CD4-positive, alpha-beta T cell treated with Interleukin-21 for 1 hour (primary cell): ENCODE measurements at regions not wholly inside any gene's neighbourhood (a gene's known extent, or its start where the extent isn't known, plus 50 kb on each side); places are given as distances from the start of the nearest gene placed in this dataset.
"Not testable (repeated sequence)": the region's sequence is repeated elsewhere in the genome, so short reads cannot be mapped to it uniquely, and the experiment has no call there.

ENCODE experiments used
- DNase-seq: peaks from one replicate; pipeline ENCODE4 v3.0.0-alpha.2; 2020

GRCh38 chr6:109253366-109253765, 128.9 kb downstream of the CD164 start:
- DNase-seq: no peak

- no peak for DNase-seq
Measured at GRCh38 chr6:109252261-109253041, 129.8 kb downstream of the CD164 start.

GRCh38 chr6:109251839-109252238, 130.4 kb downstream of the CD164 start:
- DNase-seq: no peak

GRCh38 chr6:109250544-109251156, 131.6 kb downstream of the CD164 start:
- not testable (repeated sequence) for DNase-seq

GRCh38 chr6:109243863-109244825, 138.1 kb downstream of the CD164 start:
- no peak for DNase-seq

- no peak for DNase-seq
Measured at GRCh38 chr6:109242925-109243324, 139.3 kb downstream of the CD164 start.

GRCh38 chr6:109242029-109242428, 140.2 kb downstream of the CD164 start:
- DNase-seq: no peak

- no peak for DNase-seq
Measured at GRCh38 chr6:109241199-109241598, 141.1 kb downstream of the CD164 start.

- no peak for DNase-seq
Measured at GRCh38 chr6:109240370-109241084, 141.7 kb downstream of the CD164 start.

- DNase-seq: no peak
Measured at GRCh38 chr6:109239651-109240321, 142.5 kb downstream of the CD164 start.

- no peak for DNase-seq
Measured at GRCh38 chr6:109239160-109239559, 143.1 kb downstream of the CD164 start.

- DNase-seq: no peak
Measured at GRCh38 chr6:109238396-109238795, 143.1 kb downstream of the CEP57L1 start.

- DNase-seq: no peak
Measured at GRCh38 chr6:109237986-109238329, 142.7 kb downstream of the CEP57L1 start.

GRCh38 chr6:109237077-109237985, 142.0 kb downstream of the CEP57L1 start:
- peak; percentile 9 for DNase-seq

- DNase-seq: peak; percentile 5
Measured at GRCh38 chr6:109236115-109237076, 141.1 kb downstream of the CEP57L1 start.

GRCh38 chr6:109235481-109236038, 140.3 kb downstream of the CEP57L1 start:
- no peak for DNase-seq

GRCh38 chr6:109230453-109230852, 135.1 kb downstream of the CEP57L1 start:
- no peak for DNase-seq

GRCh38 chr6:109229536-109229935, 134.2 kb downstream of the CEP57L1 start:
- no peak for DNase-seq

GRCh38 chr6:109227646-109228045, 132.3 kb downstream of the CEP57L1 start:
- DNase-seq: no peak

GRCh38 chr6:109226353-109226752, 131.0 kb downstream of the CEP57L1 start:
- DNase-seq: no peak
